ENCODE measurements at regions not wholly inside any gene's neighbourhood (a gene's known extent, or its start where the extent isn't known, plus 50 kb on each side); places are given as distances from the start of the nearest gene placed in this dataset.

- DNase-seq, result no peak
Measured at GRCh38 chr22:27682437-27682836, 119.1 kb downstream of the MN1 start.

GRCh38 chr22:27684901-27685300 is 116.7 kb downstream of the MN1 start:
- no peak for DNase-seq

GRCh38 chr22:27685515-27685914 is 116.0 kb downstream of the MN1 start:
- no peak for DNase-seq

GRCh38 chr22:27685970-27686369 is 115.6 kb downstream of the MN1 start:
- DNase-seq, result no peak

- DNase-seq, result no peak
Measured at GRCh38 chr22:27686534-27686933, 115.0 kb downstream of the MN1 start.

GRCh38 chr22:27687984-27688545 is 113.5 kb downstream of the MN1 start:
- DNase-seq, result no peak

GRCh38 chr22:27689664-27690063 is 111.9 kb downstream of the MN1 start:
- DNase-seq, result no peak

- no peak for DNase-seq
Measured at GRCh38 chr22:27690599-27690998, 111.0 kb downstream of the MN1 start.

- DNase-seq, result no peak
Measured at GRCh38 chr22:27692243-27692642, 109.3 kb downstream of the MN1 start.

GRCh38 chr22:27695925-27696324 is 105.6 kb downstream of the MN1 start:
- no peak for DNase-seq

- no peak for DNase-seq
Measured at GRCh38 chr22:27697888-27698287, 103.7 kb downstream of the MN1 start.

All from NCI-H2107 (cell line).